ENCODE measurements at regions not wholly inside any gene's neighbourhood (a gene's known extent, or its start where the extent isn't known, plus 50 kb on each side); places are given as distances from the start of the nearest gene placed in this dataset.

DNA sequence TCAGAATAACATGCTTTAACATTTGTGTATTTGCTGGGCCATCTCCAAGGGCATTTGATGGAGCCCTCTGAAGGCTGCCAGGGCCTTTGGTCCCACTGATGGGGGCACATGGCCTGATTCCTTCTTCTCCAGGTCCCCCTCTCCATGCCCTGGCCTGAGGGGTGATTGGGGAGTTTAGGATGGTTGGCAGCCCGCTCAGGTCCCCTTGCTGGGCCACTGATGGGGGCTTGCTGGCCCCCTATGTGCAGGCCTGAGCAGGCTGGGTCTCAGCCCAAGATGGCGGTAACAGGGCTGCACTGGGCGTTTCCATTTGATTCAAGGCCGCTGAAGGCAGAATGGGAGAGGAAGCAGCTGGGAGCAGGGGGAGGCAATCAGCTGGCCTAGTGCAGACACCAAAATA, 113.7 kb upstream of the NECTIN1 start:
- TF ChIP-seq, protein P1, sequence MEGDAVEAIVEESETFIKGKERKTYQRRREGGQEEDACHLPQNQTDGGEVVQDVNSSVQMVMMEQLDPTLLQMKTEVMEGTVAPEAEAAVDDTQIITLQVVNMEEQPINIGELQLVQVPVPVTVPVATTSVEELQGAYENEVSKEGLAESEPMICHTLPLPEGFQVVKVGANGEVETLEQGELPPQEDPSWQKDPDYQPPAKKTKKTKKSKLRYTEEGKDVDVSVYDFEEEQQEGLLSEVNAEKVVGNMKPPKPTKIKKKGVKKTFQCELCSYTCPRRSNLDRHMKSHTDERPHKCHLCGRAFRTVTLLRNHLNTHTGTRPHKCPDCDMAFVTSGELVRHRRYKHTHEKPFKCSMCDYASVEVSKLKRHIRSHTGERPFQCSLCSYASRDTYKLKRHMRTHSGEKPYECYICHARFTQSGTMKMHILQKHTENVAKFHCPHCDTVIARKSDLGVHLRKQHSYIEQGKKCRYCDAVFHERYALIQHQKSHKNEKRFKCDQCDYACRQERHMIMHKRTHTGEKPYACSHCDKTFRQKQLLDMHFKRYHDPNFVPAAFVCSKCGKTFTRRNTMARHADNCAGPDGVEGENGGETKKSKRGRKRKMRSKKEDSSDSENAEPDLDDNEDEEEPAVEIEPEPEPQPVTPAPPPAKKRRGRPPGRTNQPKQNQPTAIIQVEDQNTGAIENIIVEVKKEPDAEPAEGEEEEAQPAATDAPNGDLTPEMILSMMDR (conservative IDR thresholded peaks at IDR 0.05; ENCODE audit: low read depth in 2 of 2), result no peak
- TF ChIP-seq NANOG (IDR thresholded peaks at IDR 0.05; ENCODE audit: borderline replicate concordance), result no peak
- TF ChIP-seq, protein P2, sequence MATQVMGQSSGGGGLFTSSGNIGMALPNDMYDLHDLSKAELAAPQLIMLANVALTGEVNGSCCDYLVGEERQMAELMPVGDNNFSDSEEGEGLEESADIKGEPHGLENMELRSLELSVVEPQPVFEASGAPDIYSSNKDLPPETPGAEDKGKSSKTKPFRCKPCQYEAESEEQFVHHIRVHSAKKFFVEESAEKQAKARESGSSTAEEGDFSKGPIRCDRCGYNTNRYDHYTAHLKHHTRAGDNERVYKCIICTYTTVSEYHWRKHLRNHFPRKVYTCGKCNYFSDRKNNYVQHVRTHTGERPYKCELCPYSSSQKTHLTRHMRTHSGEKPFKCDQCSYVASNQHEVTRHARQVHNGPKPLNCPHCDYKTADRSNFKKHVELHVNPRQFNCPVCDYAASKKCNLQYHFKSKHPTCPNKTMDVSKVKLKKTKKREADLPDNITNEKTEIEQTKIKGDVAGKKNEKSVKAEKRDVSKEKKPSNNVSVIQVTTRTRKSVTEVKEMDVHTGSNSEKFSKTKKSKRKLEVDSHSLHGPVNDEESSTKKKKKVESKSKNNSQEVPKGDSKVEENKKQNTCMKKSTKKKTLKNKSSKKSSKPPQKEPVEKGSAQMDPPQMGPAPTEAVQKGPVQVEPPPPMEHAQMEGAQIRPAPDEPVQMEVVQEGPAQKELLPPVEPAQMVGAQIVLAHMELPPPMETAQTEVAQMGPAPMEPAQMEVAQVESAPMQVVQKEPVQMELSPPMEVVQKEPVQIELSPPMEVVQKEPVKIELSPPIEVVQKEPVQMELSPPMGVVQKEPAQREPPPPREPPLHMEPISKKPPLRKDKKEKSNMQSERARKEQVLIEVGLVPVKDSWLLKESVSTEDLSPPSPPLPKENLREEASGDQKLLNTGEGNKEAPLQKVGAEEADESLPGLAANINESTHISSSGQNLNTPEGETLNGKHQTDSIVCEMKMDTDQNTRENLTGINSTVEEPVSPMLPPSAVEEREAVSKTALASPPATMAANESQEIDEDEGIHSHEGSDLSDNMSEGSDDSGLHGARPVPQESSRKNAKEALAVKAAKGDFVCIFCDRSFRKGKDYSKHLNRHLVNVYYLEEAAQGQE (IDR thresholded peaks at IDR 0.05; ENCODE audit: unreplicated experiment), result no peak
- no peak for TF ChIP-seq POLR2AphosphoS5 (IDR thresholded peaks at IDR 0.05; ENCODE audit: low read depth)
- TF ChIP-seq EZH2phosphoT487 (IDR thresholded peaks at IDR 0.05; ENCODE audit: unreplicated experiment), result no peak
- no peak for TF ChIP-seq EZH2 (IDR thresholded peaks at IDR 0.05; ENCODE audit: low read depth, unreplicated experiment)
- TF ChIP-seq CREB1 (CRISPR knock-in tag; IDR thresholded peaks at IDR 0.05; ENCODE audit: low read depth), result no peak
- TF ChIP-seq JUNB (IDR thresholded peaks at IDR 0.05; ENCODE audit: unreplicated experiment), result no peak
- no peak for TF ChIP-seq STAT1 (IDR thresholded peaks at IDR 0.05; ENCODE audit: unreplicated experiment)
- TF ChIP-seq, protein P3, sequence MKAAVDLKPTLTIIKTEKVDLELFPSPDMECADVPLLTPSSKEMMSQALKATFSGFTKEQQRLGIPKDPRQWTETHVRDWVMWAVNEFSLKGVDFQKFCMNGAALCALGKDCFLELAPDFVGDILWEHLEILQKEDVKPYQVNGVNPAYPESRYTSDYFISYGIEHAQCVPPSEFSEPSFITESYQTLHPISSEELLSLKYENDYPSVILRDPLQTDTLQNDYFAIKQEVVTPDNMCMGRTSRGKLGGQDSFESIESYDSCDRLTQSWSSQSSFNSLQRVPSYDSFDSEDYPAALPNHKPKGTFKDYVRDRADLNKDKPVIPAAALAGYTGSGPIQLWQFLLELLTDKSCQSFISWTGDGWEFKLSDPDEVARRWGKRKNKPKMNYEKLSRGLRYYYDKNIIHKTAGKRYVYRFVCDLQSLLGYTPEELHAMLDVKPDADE (IDR thresholded peaks at IDR 0.05), result no peak
- TF ChIP-seq ZNF331 (CRISPR knock-in tag; IDR thresholded peaks at IDR 0.05; ENCODE audit: low read depth), result no peak
